22Rv1 (cell line): ENCODE measurements at regions not wholly inside any gene's neighbourhood (a gene's known extent, or its start where the extent isn't known, plus 50 kb on each side); places are given as distances from the start of the nearest gene placed in this dataset.

Experiments used
- CTCF ChIP-seq: fragments of 450-650 bp; IDR thresholded peaks from 2 replicates; pipeline ENCODE4 v1.5.1; 2017; ENCODE audit warnings: mild to moderate bottlenecking
- ZFX ChIP-seq: fragments of 450-650 bp; IDR thresholded peaks from 2 replicates; pipeline ENCODE4 v1.6.1; 2017; ENCODE audit warnings: antibody characterized with exemption, borderline replicate concordance

GRCh38 chr11:43012606-43013005 lies 299.2 kb upstream of the API5 start:
- TF ChIP-seq CTCF = no peak
- no peak for TF ChIP-seq ZFX
